Astrocyte (in vitro differentiated cells and primary cell): ENCODE measurements at regions not wholly inside any gene's neighbourhood (a gene's known extent, or its start where the extent isn't known, plus 50 kb on each side); places are given as distances from the start of the nearest gene placed in this dataset.

Source experiments
- EZH2 ChIP-seq: IDR thresholded peaks from 2 replicates; pipeline ENCODE4 v1.6.1; 2012; ENCODE audit warnings: mild to moderate bottlenecking, low read length, inconsistent platforms; ENCODE audit not compliant: insufficient read depth
- TF ChIP-seq, protein P1 (sequence below): IDR thresholded peaks from 2 replicates; pipeline ENCODE4 v1.5.1; 2011; ENCODE audit warnings: low read depth, mild to moderate bottlenecking, inconsistent platforms, low read length, moderate library complexity; ENCODE audit not compliant: insufficient read depth

DNA sequence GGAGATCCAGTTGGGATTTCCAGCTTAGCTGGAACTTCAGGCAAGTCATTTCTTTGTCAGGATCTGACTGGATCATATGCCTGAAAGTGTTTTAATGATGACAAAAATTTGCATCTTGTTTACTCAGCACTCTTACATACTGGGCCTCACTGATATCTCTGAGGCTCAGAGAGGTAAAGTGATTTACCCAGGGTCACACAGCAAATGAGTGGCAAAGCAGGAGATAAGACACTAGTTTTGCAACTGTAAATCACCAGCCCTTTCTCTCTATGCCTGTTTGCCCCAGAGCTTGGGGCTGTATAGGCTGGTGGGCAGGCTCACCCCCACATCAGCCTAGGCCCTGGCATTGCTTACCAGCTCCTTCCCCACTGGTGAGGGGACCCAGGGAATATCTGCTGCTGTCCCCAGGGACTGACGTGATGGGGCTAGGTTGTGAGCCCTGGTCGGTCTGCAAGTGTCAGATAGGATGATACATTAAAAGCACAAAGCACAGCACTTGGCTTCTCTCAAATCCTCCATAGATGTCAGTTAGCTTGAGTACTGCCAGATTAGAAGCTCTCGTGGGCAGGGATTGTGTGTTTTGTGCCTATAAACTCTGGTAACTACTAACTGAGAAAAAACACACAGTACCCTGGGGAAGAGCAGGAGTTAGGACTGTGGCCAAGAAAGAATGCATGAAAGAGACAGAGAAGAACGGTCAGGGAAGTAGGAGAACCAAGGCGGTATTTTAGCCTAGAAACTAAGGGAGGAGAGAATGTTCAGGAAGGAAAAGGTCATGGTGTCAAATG is 165.4 kb downstream of the COPRS start:
- TF ChIP-seq, protein P1, sequence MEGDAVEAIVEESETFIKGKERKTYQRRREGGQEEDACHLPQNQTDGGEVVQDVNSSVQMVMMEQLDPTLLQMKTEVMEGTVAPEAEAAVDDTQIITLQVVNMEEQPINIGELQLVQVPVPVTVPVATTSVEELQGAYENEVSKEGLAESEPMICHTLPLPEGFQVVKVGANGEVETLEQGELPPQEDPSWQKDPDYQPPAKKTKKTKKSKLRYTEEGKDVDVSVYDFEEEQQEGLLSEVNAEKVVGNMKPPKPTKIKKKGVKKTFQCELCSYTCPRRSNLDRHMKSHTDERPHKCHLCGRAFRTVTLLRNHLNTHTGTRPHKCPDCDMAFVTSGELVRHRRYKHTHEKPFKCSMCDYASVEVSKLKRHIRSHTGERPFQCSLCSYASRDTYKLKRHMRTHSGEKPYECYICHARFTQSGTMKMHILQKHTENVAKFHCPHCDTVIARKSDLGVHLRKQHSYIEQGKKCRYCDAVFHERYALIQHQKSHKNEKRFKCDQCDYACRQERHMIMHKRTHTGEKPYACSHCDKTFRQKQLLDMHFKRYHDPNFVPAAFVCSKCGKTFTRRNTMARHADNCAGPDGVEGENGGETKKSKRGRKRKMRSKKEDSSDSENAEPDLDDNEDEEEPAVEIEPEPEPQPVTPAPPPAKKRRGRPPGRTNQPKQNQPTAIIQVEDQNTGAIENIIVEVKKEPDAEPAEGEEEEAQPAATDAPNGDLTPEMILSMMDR: no peak
- no peak for TF ChIP-seq EZH2
